ENCODE measurements at regions not wholly inside any gene's neighbourhood (a gene's known extent, or its start where the extent isn't known, plus 50 kb on each side); places are given as distances from the start of the nearest gene placed in this dataset.

- Histone ChIP-seq H3K14ac (ENCODE audit: insufficient read length) (no peak overlapping the region), H3K9me3 (ENCODE audit: insufficient read depth in 2 of 2, low read depth in 1 of 2, low read length in 1 of 2) (no peaks in the 10 kb centered on the region), H3K23me2 (ENCODE audit: low read depth, low read length) (no peaks in the 10 kb centered on the region), H3K18ac (ENCODE audit: extremely low read depth, low read length) (no peak overlapping the region), H2BK120ac (replicated peaks; ENCODE audit: low read depth, low read length) (no peak overlapping the region), H4K20me1 (replicated peaks in 1 of 2; ENCODE audit: control insufficient read depth in 1 of 2, insufficient read depth in 2 of 2, low read length in 2 of 2) (no peaks in the 10 kb centered on the region), H2BK12ac (ENCODE audit: low read depth, low read length) (no peak overlapping the region), H4K91ac (replicated peaks; ENCODE audit: insufficient read length, low read length) (no peak overlapping the region), H2AK5ac (ENCODE audit: low read depth, low read length) (no peak overlapping the region), H3K27ac (ENCODE audit: low read depth, low read length) (no peak overlapping the region), H4K8ac (ENCODE audit: extremely low read depth, insufficient read depth, low read length) (no peak overlapping the region), H3K36me3 (ENCODE audit: control insufficient read depth in 2 of 4, insufficient read depth in 4 of 4, low read length in 3 of 4) (no peaks in the 10 kb centered on the region), H3K4ac (replicated peaks; ENCODE audit: insufficient read length, low read depth, low read length) (no peak overlapping the region), H3K79me1 (ENCODE audit: low read depth, low read length) (no peaks in the 10 kb centered on the region), H3K79me2 (ENCODE audit: control insufficient read depth in 1 of 2, insufficient read depth in 2 of 2, low read length in 2 of 2) (no peaks in the 10 kb centered on the region), H3K4me3 (ENCODE audit: extremely low read depth in 1 of 4, insufficient read depth in 2 of 4, low read depth in 3 of 4, low read length in 4 of 4) (no peak overlapping the region), H3K9ac (replicated peaks in 1 of 4; ENCODE audit: extremely low read depth in 1 of 4, low read depth in 3 of 4, low read length in 3 of 4) (no peak overlapping the region), H2BK5ac (ENCODE audit: low read depth, low read length) (no peak overlapping the region), H3K56ac (replicated peaks; ENCODE audit: insufficient read length, low read depth, low read length) (no peak overlapping the region), H4K5ac (ENCODE audit: insufficient read length, low read depth, low read length) (no peak overlapping the region), H3K4me1 (replicated peaks in 1 of 4; ENCODE audit: control insufficient read depth in 3 of 4, insufficient read depth in 4 of 4, low read length in 3 of 4) (no peaks in the 10 kb centered on the region), H2BK20ac (ENCODE audit: low read length) (no peak overlapping the region), H2AFZ (ENCODE audit: low read length) (no peak overlapping the region), H2BK15ac (ENCODE audit: low read length) (no peak overlapping the region), H3K23ac (ENCODE audit: insufficient read length) (no peak overlapping the region), H3K27me3 (replicated peaks in 1 of 4; ENCODE audit: control insufficient read depth in 3 of 4, extremely low read depth in 1 of 4, insufficient read depth in 3 of 4, low read length in 3 of 4) (peaks cover 0 to 1% (median 0%) of the 10 kb centered on the region in 4 experiments; a peak in 2 of 7 replicates), H3K4me2 (ENCODE audit: insufficient read depth in 1 of 2, low read depth in 2 of 2, low read length in 2 of 2) (no peak overlapping the region)
- FAIRE-seq (no peak), DNase-seq (ENCODE audit: low read depth in 1 of 2, low spot score in 2 of 2) (no peak)
- ChIA-PET CTCF (ENCODE audit: partially characterized antibody) (interaction anchor here (0.6 to 1.1 kb wide), 2 partner anchors 48 to 614 kb away, joined by 3 read pairs; no protein-coding TSS in a partner anchor), POLR2A (ENCODE audit: partially characterized antibody) (no interaction called here)
- 81% methylated on average over 3 of the region's 3 CpGs; no CpG with 5 or more reads in 1 of the 2 experiments for WGBS, 2 experiments (ENCODE audit: extremely low coverage in 1 of 2, insufficient coverage in 1 of 2, insufficient read length in 1 of 2, insufficient replicate concordance in 2 of 2, low coverage in 1 of 2, low lambda C conversion rate in 2 of 2, missing lambda C conversion rate in 1 of 2)
- TF ChIP-seq SIRT6 (IDR thresholded peaks at IDR 0.05; ENCODE audit: low read length) (no peak), POLR2A (IDR thresholded peaks at IDR 0.05; ENCODE audit: control extremely low read depth in 1 of 2, low read depth in 2 of 2, low read length in 2 of 2) (no peak), KDM5A (IDR thresholded peaks at IDR 0.05; ENCODE audit: low read length) (no peak), CTBP2 (IDR thresholded peaks at IDR 0.05; ENCODE audit: borderline replicate concordance, insufficient read depth, insufficient read length, low read length) (no peak), TBP (IDR thresholded peaks at IDR 0.05; ENCODE audit: low read depth, low read length) (no peak), YY1 (IDR thresholded peaks at IDR 0.05; ENCODE audit: low read depth, low read length) (no peak), RXRA (IDR thresholded peaks at IDR 0.05; ENCODE audit: insufficient read depth, low read depth, low read length) (no peak), SUZ12 (IDR thresholded peaks at IDR 0.05; ENCODE audit: low read length) (no peak), NRF1 (IDR thresholded peaks at IDR 0.05; ENCODE audit: low read depth, low read length) (no peak), JUN (IDR thresholded peaks at IDR 0.05; ENCODE audit: low read depth, low read length) (no peak), POLR2AphosphoS5 (IDR thresholded peaks at IDR 0.05; ENCODE audit: low read depth, low read length) (no peak)
Measured at GRCh38 chr18:24678626-24679025, 218.2 kb downstream of the HRH4 start.
